ENCODE measurements at regions not wholly inside any gene's neighbourhood (a gene's known extent, or its start where the extent isn't known, plus 50 kb on each side); places are given as distances from the start of the nearest gene placed in this dataset.
"Not testable (repeated sequence)": the region's sequence is repeated elsewhere in the genome, so short reads cannot be mapped to it uniquely, and the experiment has no call there.

DNA sequence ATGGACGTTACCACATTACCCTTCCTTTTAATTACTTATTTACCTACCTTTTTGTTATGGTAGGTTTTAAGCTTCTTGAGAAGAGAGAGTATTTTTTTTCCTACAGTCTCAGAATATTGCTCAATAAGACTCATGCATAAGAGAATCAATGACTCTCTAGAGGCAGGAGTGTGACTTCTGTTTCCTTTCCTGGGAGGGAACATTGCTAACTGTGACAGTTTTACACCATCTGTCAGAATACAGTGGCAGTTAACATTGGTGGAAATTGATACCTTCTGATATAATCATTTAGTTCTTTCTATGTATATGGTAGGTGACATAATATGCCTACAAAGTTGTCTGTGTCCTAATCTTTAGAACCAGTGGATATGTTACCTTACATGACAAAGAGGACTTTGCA lies 348.7 kb upstream of the POT1 start:
- DNase-seq (ENCODE audit: low spot score) = no peak
- FAIRE-seq = no peak

DNA sequence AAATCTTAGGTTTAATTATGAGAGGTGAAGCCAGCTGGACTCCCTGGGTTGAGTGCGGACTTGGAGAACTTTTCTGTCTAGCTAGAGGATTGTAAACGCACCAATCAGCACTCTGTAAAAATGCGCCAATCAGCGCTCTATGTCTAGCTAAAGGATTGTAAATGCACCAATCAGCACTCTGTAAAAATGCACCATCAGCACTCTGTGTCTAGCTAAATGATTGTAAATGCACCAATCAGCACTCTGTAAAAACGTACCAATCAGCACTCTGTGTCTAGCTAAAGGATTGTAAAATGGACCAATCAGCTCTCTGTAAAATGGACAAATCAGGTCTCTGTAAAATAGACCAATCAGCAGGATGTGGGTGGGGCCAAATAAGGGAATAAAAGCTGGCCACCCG lies 345.1 kb upstream of the POT1 start:
- FAIRE-seq; DNase-seq (ENCODE audit: low spot score): not testable (repeated sequence)

DNA sequence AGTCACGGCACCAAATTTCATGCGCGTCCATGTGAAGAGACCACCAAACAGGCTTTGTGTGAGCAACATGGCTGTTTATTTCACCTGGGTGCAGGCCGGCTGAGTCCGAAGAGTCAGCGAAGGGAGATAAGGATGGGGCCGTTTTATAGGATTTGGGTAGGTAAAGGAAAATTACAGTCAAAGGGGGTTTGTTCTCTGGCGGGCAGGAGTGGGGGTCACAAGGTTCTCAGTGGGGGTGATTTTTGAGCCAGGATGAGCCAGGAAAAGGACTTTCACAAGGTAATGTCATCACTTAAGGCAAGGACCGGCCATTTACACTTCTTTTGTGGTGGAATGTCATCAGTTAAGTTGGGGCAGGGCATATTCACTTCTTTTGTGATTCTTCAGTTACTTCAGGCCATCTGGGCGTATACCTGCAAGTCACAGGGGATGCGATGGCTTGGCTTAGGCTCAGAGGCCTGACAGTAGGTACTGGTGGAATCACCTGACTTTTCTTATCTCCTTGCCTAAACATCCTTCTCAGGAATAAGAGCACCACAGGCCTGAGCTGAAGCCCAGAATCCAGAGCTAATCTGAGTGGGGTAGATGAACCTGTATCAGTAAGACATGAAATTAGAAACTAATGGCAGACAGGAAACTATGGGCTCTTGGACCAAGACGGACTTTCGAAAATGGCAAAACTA lies 334.7 kb upstream of the POT1 start:
- not testable (repeated sequence) for DNase-seq (ENCODE audit: low spot score); FAIRE-seq

GRCh38 chr7:125258876-125259417 lies 329.3 kb upstream of the POT1 start:
- FAIRE-seq = not testable (repeated sequence)

GRCh38 chr7:125257617-125258016 lies 328.0 kb upstream of the POT1 start:
- no peak for DNase-seq (ENCODE audit: low spot score)
- FAIRE-seq = no peak

More at GRCh38 chr7:125258876-125259417, 329.3 kb upstream of the POT1 start:
- DNase-seq (ENCODE audit: low spot score) = not testable (repeated sequence)

GRCh38 chr7:125256446-125256845 lies 326.8 kb upstream of the POT1 start:
- no peak for FAIRE-seq
- no peak for DNase-seq (ENCODE audit: low spot score)

DNA sequence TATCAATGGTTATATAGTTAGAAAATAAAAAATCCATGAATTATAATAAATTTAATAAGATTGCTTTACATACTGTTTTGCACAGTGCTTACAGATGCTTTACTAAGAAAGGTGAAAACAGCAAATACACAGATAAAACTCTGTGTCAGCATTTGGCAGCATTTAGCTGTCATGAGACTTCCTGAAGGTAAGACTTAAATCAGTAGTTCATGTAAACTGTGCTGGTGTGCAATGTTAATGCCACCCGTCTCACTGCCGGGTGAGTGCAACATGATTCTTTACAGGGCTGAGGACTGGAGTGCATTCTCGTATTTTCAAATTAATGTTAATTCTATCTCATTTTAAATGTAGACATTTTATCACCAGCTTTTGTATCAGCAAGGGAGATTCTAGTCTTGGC lies 326.2 kb upstream of the POT1 start:
- DNase-seq (ENCODE audit: low spot score) (no peak), FAIRE-seq (no peak)

- no peak for FAIRE-seq
Measured at GRCh38 chr7:125254566-125254965, 324.9 kb upstream of the POT1 start.

GRCh38 chr7:125253452-125254190 lies 324.0 kb upstream of the POT1 start:
- no peak for FAIRE-seq
- no peak for DNase-seq (ENCODE audit: low spot score)

More at GRCh38 chr7:125254566-125254965, 324.9 kb upstream of the POT1 start:
- no peak for DNase-seq (ENCODE audit: low spot score)

- no peak for DNase-seq (ENCODE audit: low spot score)
Measured at GRCh38 chr7:125247514-125248098, 318.0 kb upstream of the POT1 start.

GRCh38 chr7:125246706-125247105 lies 317.1 kb upstream of the POT1 start:
- FAIRE-seq = no peak
- DNase-seq (ENCODE audit: low spot score) = no peak

More at GRCh38 chr7:125247514-125248098, 318.0 kb upstream of the POT1 start:
- FAIRE-seq = no peak

GRCh38 chr7:125241548-125241947 lies 311.9 kb upstream of the POT1 start:
- DNase-seq (ENCODE audit: low spot score) = no peak
- no peak for FAIRE-seq

DNA sequence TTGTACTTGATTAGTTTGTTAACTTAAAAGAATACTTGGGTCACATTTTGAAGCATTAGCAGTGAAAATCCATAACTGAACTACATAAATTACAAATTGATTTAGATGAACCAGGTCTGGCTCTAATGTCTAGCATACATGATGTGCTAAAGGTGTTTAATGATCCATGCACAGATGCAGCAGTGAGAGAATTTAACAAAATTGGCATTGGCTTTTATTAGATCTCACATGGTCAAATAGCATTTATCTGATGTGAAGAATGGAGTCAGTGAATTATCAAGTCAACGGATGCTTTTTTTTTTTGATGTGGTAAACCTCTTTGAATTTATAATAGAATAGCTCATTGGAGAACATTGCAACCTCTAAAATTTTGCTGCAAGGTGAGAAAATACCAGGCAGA lies 293.0 kb upstream of the POT1 start:
- DNase-seq (ENCODE audit: low spot score) (no peak), FAIRE-seq (no peak)

DNA sequence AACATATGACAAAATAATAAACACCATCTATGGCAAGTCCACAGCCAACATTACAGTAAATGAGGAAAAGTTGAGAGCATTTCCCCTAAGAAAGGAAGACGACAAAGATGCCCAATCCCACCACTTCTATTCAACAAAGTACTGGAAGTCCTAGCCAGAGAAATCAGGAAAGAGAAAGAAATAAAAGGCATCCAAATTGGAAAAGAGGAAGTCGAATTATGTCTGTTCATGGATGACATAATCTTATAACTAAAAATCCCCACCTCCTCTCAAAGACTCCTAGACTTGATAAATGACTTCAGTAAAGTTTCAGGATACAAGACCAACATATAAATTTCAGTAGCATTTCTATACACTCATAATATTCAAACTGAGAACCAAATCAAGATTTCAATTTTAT lies 288.5 kb upstream of the POT1 start:
- DNase-seq (ENCODE audit: low spot score) (no peak), FAIRE-seq (no peak)

- DNase-seq (ENCODE audit: low spot score) = no peak
Measured at GRCh38 chr7:125201002-125201401, 271.4 kb upstream of the POT1 start.

GRCh38 chr7:125197731-125198393 lies 268.2 kb upstream of the POT1 start:
- DNase-seq (ENCODE audit: low spot score) (no peak), FAIRE-seq (no peak)

More at GRCh38 chr7:125201002-125201401, 271.4 kb upstream of the POT1 start:
- no peak for FAIRE-seq

DNA sequence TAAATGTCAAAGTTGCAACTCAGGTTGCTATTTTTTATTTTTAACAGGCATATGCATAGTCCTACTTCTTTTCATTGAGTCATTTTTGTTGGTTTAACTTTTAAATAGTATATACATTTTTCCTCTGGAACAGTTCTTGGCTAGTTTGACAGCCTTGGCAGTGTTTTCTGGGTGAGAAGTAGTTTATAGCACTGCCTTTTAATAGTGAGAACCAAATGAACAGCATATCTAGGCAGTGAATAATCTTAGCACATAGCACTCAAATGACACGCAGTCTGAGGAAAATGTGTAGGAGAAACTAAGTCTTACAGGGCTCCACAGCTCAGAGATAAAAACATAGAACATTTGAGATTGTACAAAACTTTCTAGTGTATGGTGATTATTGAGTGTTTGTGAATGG lies 265.5 kb upstream of the POT1 start:
- FAIRE-seq (no peak), DNase-seq (ENCODE audit: low spot score) (no peak)

DNA sequence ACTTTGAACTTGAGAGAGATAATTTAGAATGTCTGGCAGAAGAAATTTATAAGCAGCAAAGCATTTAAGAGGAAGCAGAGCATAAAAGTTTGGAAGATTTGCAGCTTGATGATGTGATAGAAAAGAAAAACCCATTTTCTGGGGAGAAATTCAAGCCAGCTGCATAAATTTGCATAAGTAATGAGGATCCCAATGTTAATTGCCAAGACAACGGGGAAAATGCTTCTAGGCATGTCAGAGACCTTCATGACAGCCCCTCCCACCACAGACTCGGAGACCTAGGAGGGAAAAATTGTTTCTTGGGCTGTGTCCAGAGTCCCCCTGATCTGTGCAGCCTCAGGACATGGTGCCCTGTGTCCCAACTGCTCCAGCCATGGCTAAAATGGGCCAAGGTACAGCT lies 263.6 kb upstream of the POT1 start:
- no peak for FAIRE-seq
- DNase-seq (ENCODE audit: low spot score) = no peak

GRCh38 chr7:125184801-125185200 lies 255.2 kb upstream of the POT1 start:
- no peak for DNase-seq (ENCODE audit: low spot score)
- no peak for FAIRE-seq

- FAIRE-seq = not testable (repeated sequence)
- DNase-seq (ENCODE audit: low spot score) = peak; percentile 6
Measured at GRCh38 chr7:125181569-125182267, 252.1 kb upstream of the POT1 start.

- FAIRE-seq = no peak
- no peak for DNase-seq (ENCODE audit: low spot score)
Measured at GRCh38 chr7:125173571-125173970, 243.9 kb upstream of the POT1 start.

Data from urothelium cell line (cell line).